ENCODE measurements at regions not wholly inside any gene's neighbourhood (a gene's known extent, or its start where the extent isn't known, plus 50 kb on each side); places are given as distances from the start of the nearest gene placed in this dataset.
A peak's percentile ranks its signal among the peaks of the same experiment; 100 is the strongest.
"Not testable (repeated sequence)": the region's sequence is repeated elsewhere in the genome, so short reads cannot be mapped to it uniquely, and the experiment has no call there.

DNA sequence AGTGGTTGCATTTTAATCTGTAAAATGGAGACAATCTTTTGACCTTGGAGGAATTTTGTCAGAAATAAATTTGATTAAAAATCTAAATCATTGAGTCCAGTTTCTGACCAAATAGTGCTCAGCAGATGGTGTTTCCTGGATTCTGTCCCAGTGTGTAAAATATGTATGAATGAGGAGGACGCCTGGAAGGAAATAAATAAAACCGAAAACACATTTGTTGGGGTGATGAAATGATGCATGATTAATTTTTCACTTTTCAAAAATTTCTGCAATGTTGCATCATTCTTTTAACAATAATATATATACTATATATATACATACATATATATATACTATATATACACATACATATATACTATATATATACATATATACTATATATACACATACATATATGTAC, 261.1 kb upstream of the TRIB2 start:
- no peak for DNase-seq (ENCODE audit: low read depth)

- peak; percentile 86 for DNase-seq (ENCODE audit: low read depth)
These were observed 260.2 kb upstream of the TRIB2 start for GRCh38 chr2:12456293-12457106.

GRCh38 chr2:12457831-12458230, 258.9 kb upstream of the TRIB2 start:
- no peak for DNase-seq (ENCODE audit: low read depth)

DNA sequence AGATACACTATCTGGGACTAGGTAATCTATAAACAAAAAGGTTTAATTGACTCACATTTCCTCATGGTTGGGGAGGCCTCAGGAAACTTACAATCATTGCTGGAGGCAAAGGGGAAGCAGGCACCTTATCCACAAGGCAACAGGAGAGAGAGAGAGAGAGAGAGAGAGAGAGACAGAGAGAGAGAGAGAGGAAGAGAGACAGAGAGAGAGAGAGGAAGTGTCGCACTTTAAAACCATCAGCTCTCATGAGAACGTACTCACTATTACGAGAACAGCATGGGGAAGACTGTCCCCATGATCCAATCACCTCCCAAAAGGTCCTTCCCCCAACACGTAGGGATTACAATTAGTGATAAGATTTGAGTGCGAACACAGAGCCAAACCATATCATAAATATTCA, 253.5 kb upstream of the TRIB2 start:
- no peak for DNase-seq (ENCODE audit: low read depth)

DNA sequence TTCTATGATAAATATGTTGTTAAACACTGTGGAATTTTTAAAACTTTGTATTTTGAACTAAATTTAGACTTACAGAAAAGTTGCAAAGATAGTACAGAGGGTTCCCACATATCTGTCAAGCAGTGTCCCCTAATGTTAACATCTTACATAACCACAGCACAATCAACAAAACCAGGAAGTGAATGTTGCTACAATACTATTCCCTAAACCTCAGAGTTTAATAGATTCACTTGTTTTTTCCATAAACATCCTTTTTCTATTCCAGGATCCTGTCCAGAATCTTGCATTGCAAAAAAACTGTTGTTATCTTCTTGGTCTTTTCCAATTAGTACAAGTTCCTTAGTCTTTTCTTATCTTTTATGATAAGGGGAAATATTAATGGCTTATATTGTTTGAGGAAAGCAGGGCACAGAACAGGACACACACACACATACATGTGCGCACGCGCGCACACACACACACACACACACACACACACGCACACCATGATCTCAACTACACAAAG, 251.1 kb upstream of the TRIB2 start:
- no peak for DNase-seq (ENCODE audit: low read depth)

DNA sequence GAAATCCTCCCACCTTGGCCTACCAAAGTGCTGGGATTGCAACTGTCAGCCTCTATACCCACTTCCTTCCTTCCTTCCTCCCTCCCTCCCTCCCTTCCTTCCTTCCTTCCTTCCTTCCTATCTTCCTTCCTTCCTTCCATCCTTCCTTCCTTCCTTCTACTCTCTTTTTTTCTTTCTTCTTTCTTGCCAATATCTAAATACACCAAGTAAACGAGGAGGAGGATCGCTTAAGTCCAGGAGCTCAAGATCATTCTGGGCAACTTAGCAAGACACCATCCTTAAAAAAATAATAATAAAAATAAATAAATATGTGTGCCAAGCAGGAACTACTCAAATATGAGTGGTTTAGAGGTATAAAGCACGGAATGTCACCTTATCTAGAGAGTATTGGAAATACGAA, 249.4 kb upstream of the TRIB2 start:
- DNase-seq (ENCODE audit: low read depth): no peak

- DNase-seq (ENCODE audit: low read depth): no peak
These were observed 247.6 kb upstream of the TRIB2 start for GRCh38 chr2:12469141-12469561.

DNA sequence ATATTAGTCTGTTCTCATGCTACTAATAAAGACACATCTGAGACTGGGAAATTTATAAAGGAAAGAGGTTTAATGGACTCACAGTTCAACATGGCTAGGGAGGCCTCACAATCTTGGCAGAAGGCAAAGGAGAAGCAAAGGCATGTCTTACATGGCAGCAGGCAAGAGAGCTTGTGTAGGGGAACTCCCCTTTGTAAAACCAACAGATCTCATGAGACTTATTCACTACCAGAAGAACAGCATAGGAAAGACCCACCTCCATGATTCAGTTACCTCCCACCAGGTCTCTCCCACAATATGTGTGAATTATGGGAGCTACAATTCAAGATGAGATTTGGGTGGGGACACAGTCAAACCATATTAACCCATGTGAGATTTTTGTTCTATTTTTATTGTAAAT, 244.5 kb upstream of the TRIB2 start:
- not testable (repeated sequence) for DNase-seq (ENCODE audit: low read depth)

DNA sequence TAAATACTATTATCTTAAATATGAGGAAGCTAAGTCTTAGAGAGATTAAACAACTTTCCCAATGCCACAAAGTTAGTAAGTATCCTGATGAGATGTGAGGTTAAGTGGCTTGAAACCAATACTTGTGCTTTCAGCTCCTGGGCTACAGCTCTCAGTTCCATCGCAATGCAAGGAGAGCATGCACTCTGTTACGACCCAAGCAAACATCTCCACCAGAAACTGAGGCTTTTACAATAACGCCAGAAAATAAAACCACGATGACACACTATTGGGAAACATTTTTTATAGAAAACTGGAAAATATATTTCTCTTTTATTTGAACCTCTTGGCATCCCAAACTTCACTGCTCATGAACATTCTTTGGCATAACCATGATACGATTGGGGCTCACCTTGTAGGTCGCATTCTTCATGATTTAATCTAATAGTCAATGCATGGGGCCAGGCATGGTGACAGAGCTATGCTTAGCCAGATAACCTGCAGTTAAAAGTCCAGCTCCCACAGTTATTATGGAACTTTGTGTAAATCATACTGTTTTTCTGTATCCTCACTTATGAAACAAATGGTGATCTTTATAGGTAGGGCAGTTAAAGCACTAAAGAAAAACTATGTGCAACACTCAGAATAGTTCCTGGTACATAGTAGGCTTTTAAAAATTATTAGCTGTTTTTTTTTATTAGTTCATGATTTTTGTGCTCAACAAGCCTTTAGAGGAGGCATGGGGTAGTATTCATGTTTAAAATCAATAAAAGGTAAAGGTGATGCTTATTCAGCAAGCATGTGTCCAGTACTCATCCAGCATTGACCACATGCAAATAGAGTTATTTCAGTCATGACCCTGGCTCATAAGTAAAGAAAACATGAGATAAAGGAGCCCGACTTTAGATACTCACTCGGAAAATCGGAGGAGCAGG, 238.3 kb upstream of the TRIB2 start:
- DNase-seq (ENCODE audit: low read depth): no peak

GRCh38 chr2:12479065-12479601, 237.6 kb upstream of the TRIB2 start:
- DNase-seq (ENCODE audit: low read depth): no peak

DNA sequence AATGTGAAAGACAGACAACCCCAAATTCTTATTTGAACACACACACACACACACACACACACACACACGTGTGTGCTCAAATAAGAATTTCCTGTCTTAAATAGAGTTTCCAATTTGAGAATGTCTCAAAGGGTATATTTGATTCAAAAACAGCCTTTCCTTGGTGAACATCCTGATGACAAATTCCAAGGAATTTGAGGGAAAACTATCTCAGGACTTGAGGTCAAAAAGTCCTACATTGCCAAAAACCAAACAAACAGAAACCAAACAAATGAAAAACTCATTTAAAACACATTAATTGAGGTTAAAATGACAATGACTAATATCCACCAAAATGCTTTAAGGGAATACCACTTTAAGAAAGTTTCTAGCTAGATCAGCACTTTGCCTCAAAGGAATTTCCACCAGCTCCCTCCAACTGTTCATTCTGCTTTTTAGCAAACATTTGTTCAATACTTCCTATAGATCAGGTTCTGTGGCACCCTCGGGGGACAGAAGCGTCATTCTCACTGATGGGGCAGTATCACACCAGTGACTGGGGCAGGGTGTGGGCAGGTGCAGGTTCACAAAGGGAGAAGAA, 232.1 kb upstream of the TRIB2 start:
- no peak for DNase-seq (ENCODE audit: low read depth)

- no peak for DNase-seq (ENCODE audit: low read depth)
These were observed 230.3 kb upstream of the TRIB2 start for GRCh38 chr2:12486205-12487118.

- no peak for DNase-seq (ENCODE audit: low read depth)
These were observed 229.3 kb upstream of the TRIB2 start for GRCh38 chr2:12487253-12488004.

GRCh38 chr2:12488352-12489318, 228.1 kb upstream of the TRIB2 start:
- no peak for DNase-seq (ENCODE audit: low read depth)

DNA sequence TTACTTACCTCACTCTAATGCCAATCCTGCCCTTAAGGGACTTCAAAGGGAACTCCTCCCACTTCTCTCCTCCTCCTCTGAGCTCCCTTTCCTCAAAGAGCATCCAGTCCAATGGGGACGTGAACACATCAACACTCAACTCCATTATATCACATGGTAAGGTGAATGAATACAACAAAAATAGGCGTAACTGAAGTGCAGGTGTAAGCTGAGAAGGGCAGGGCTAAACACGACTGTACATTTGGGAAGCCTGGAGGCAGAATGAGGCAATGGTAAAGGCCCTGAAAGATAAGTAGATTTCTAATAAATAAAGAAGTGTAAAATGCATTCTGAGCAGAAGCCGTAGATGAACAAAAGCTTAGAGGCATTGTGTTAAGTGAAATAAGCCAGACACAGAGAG, 226.1 kb upstream of the TRIB2 start:
- DNase-seq (ENCODE audit: low read depth): no peak

- not testable (repeated sequence) for DNase-seq (ENCODE audit: low read depth)
These were observed 224.4 kb upstream of the TRIB2 start for GRCh38 chr2:12492360-12492759.

DNA sequence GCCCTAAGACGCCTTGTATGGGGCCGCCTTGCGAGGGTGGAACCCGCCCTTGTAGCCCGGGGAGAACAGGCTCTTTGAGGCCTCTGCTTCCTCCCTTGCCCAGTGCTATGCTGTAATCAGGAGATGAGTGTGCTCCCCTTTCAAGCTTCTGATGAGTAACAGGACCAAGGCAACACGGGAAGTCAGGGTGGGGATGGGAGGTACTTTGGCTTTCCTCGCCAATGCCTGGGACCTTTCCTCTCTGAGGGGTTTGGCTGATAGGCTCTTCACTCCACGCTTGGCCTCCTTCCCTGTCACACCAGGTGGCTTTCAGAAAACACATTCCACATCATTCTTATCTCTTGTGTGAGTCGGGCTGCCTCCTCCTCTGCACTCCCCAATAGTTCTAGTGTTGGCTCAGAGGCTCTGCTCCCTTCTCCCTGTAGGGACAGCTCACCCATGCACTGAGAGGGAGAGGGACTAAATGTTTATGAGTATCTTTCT, 223.7 kb upstream of the TRIB2 start:
- DNase-seq (ENCODE audit: low read depth): peak; percentile 51

DNA sequence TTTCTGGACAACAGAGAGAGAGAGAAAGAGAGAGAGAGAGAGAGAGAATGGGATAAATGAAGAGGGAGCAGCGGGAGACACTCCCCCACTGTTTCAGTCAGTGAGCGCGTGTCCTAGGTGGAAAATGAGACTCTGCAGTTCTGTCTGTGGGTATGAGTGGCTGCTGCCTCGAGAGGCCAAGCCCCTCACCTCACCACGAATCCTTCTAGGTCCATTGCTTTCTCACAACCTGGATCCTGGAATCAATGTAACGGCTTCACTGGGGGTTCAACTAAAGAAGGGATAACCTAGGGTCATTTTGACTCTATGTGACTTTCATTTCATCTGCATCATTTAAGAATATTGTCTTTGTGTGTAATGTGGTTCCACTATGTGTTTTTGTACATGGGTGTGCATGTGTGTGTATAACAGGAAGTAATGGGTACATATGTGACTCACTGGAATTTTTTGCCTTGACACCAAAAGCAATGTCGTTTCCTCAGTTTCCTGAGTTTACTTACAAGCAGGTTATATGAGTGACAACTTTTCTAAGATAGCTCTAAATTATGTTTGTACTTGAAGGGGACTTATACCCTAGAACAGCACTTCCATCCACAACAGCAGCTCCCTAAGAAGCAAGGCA, 221.4 kb upstream of the TRIB2 start:
- no peak for DNase-seq (ENCODE audit: low read depth)

- no peak for DNase-seq (ENCODE audit: low read depth)
These were observed 218.4 kb upstream of the TRIB2 start for GRCh38 chr2:12498286-12498685.

All from HS-27A (cell line).